A673 (cell line): ENCODE measurements at regions not wholly inside any gene's neighbourhood (a gene's known extent, or its start where the extent isn't known, plus 50 kb on each side); places are given as distances from the start of the nearest gene placed in this dataset.

Experiments
- BruUV-seq: library from RNA; stranded (reverse); fragments of 400-500 nt; replicated peaks from 2 replicates; lab custom pipeline; 2021; lab: Mats Ljungman, UMichigan
- CTCF ChIA-PET: fragments of 300-600 bp; sonication (Branson Sonifier 250); formaldehyde crosslinking; loops from one replicate; lab custom pipeline; 2022; ENCODE audit warnings: antibody characterized with exemption; lab: Charles Lee
- POLR2A ChIA-PET: fragments of 300-600 bp; sonication (Branson Sonifier 250); formaldehyde crosslinking; loops from one replicate; lab custom pipeline; 2022; ENCODE audit warnings: antibody characterized with exemption; ENCODE audit not compliant: low non-redundant PET; lab: Charles Lee
- DNase-seq: peaks from one replicate; pipeline ENCODE4 v3.0.0-alpha.2; 2015; ENCODE audit warnings: low spot score
- H3K27ac ChIP-seq: fragments of 200-600 bp; sonication (generic); 2 replicates; pipeline ENCODE4 v1.5.1; 2016; ENCODE audit warnings: mixed run types, low read depth, mild to moderate bottlenecking, mixed read lengths, antibody characterized with exemption, low read length; ENCODE audit not compliant: poor library complexity, severe bottlenecking
- H3K27me3 ChIP-seq: fragments of 200-600 bp; sonication (generic); replicated peaks from 2 replicates; pipeline ENCODE4 v1.6.1; 2017; ENCODE audit warnings: mixed run types, low read depth, mild to moderate bottlenecking, mixed read lengths, antibody characterized with exemption, low read length; ENCODE audit not compliant: insufficient read depth, poor library complexity
- H3K36me3 ChIP-seq: fragments of 200-600 bp; sonication (generic); 2 replicates; pipeline ENCODE4 v1.6.1; 2016; ENCODE audit warnings: mixed run types, mild to moderate bottlenecking, mixed read lengths, antibody characterized with exemption, low read length; ENCODE audit not compliant: insufficient read depth, poor library complexity, severe bottlenecking
- H3K4me1 ChIP-seq: fragments of 200-600 bp; sonication (generic); 2 replicates; pipeline ENCODE4 v1.6.1; 2017; ENCODE audit warnings: mixed run types, mild to moderate bottlenecking, mixed read lengths, antibody characterized with exemption, low read length; ENCODE audit not compliant: insufficient read depth, poor library complexity, severe bottlenecking
- H3K4me3 ChIP-seq: fragments of 200-600 bp; sonication (generic); 2 replicates; pipeline ENCODE4 v1.5.1; 2016; ENCODE audit warnings: low read depth, mixed run types, mild to moderate bottlenecking, mixed read lengths, low read length; ENCODE audit not compliant: poor library complexity, severe bottlenecking
- H3K9me3 ChIP-seq: fragments of 200-600 bp; sonication (generic); 2 replicates; pipeline ENCODE4 v1.6.1; 2016; ENCODE audit warnings: mixed run types, low read depth, mild to moderate bottlenecking, mixed read lengths, antibody characterized with exemption, low read length; ENCODE audit not compliant: poor library complexity, severe bottlenecking
- EZH2 ChIP-seq: fragments of 200-600 bp; sonication (generic); IDR thresholded peaks from 2 replicates; pipeline ENCODE4 v1.6.1; 2017; ENCODE audit warnings: borderline replicate concordance, low read depth, mild to moderate bottlenecking, mixed read lengths, antibody characterized with exemption, low read length; ENCODE audit not compliant: poor library complexity, severe bottlenecking
- intact Hi-C: fragments of 100-400 bp; cut with micrococcal nuclease; formaldehyde crosslinking; loops from one replicate; pipeline ENCODE4 v1.10.0; 2022; ENCODE audit not compliant: unreplicated experiment
- TF ChIP-seq, protein P1 (sequence below): fragments of 300-800, 200-600 bp; sonication (generic); conservative IDR thresholded peaks from 2 replicates; pipeline ENCODE4 v1.5.1; 2017; ENCODE audit warnings: low read depth, mild to moderate bottlenecking, antibody characterized with exemption, low read length, moderate library complexity, mixed read lengths

DNA sequence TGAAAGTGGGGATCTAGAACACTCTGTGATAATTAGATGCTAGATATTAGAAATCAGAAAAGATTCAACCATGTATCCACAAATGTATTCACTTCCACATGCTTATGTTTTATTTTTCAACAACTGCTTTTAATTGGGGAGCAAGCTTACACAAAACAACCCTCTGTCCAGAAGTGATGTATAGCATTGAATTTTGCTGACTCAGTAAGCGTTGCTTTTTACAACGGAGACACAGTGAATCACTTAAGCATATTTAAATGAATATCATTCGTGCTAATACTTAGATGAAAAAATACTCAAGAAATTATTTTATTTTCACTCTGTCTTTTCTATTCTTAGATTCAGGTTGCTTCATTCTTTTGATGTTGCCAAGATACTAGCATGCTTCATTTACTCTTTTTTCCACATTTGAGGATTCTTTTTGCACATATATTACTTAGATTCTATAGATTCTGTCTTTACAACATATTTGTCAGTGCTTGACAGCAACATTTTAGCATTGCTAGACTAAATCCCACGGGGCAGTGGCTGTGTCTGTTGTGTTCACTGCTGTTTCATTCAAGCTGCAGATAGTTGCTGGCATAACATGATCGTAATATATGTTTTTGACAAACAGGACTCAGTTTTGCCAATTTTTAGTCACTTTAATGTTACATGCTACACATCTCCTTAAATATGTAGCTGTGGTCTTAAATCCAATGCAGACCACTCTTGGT, 1714.4 kb upstream of the SEL1L start:
- peaks cover 19% of the 10 kb centered on the region for H3K4me1 ChIP-seq
- ChIA-PET POLR2A (interaction anchor here (0.5 kb wide), 1 partner anchor 25 kb away, joined by 7 read pairs; no protein-coding TSS in a partner anchor), CTCF (no interaction called here)
- peaks cover 11% of the 10 kb centered on the region for H3K9me3 ChIP-seq
- H3K4me3 ChIP-seq, result no peak overlapping the region
- H3K27ac ChIP-seq, result no peak overlapping the region
- no peak for TF ChIP-seq EZH2
- TF ChIP-seq, protein P1, sequence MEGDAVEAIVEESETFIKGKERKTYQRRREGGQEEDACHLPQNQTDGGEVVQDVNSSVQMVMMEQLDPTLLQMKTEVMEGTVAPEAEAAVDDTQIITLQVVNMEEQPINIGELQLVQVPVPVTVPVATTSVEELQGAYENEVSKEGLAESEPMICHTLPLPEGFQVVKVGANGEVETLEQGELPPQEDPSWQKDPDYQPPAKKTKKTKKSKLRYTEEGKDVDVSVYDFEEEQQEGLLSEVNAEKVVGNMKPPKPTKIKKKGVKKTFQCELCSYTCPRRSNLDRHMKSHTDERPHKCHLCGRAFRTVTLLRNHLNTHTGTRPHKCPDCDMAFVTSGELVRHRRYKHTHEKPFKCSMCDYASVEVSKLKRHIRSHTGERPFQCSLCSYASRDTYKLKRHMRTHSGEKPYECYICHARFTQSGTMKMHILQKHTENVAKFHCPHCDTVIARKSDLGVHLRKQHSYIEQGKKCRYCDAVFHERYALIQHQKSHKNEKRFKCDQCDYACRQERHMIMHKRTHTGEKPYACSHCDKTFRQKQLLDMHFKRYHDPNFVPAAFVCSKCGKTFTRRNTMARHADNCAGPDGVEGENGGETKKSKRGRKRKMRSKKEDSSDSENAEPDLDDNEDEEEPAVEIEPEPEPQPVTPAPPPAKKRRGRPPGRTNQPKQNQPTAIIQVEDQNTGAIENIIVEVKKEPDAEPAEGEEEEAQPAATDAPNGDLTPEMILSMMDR, result no peak
- intact Hi-C loops, result no loop called here
- no peaks in the 10 kb centered on the region for H3K27me3 ChIP-seq
- no peak for DNase-seq
- BruUV-seq, result no TSS peak
- H3K36me3 ChIP-seq, result no peaks in the 10 kb centered on the region

DNA sequence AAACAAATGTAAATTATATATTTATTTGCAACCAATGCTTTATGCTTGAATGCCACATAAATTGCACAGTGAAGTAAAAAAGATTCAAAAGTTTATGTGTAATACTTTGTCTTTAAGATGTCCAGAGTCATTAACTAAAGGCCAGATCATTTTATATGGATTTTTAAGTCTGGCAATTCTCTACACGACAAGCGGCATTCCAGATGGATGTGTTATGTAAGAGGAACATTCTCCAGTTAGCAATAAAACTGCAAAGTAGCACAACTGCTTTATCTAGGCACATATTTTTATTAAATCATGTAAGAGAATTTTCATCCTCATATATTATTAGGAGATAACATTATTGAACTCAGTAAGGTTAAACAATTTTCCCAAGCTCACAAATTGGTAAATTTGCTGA, 1717.7 kb upstream of the SEL1L start:
- no peak for DNase-seq
- Histone ChIP-seq H3K9me3 (no peaks in the 10 kb centered on the region), H3K27ac (no peak overlapping the region), H3K27me3 (no peaks in the 10 kb centered on the region), H3K4me1 (peaks cover 42% of the 10 kb centered on the region), H3K4me3 (no peak overlapping the region), H3K36me3 (no peaks in the 10 kb centered on the region)
- no TSS peak for BruUV-seq
- TF ChIP-seq, protein P1, result no peak
- no peak for TF ChIP-seq EZH2
- intact Hi-C loops, result no loop called here
- ChIA-PET POLR2A (no interaction called here), CTCF (no interaction called here)

DNA sequence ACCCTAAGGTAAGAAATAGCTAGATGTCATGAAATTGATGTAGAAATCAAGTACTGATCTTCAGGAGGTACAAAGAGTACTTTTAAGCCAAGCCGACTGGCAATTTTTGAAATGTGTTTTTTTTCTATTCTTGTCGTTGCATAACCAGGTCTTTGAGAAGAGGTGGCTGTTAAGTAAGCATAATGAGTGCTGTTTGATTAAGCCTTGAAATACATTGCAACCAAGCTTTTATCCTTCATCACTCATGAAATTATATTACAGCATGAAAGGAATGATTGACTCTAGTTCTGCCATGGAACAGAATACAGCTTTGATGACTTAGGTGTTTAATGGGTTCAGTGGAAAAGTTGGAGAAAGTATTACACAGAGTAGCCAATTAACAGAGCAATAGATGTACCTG, 1720.2 kb upstream of the SEL1L start:
- no peak for DNase-seq
- TF ChIP-seq EZH2, result no peak
- Histone ChIP-seq H3K9me3 (no peaks in the 10 kb centered on the region), H3K4me1 (peaks cover 54% of the 10 kb centered on the region), H3K4me3 (no peak overlapping the region), H3K27ac (no peak overlapping the region), H3K27me3 (no peaks in the 10 kb centered on the region), H3K36me3 (no peaks in the 10 kb centered on the region)
- no TSS peak for BruUV-seq
- CTCF ChIA-PET, result no interaction called here
- intact Hi-C loops, result no loop called here
- POLR2A ChIA-PET, result no interaction called here
